AG09319 (cell line): ENCODE measurements at regions not wholly inside any gene's neighbourhood (a gene's known extent, or its start where the extent isn't known, plus 50 kb on each side); places are given as distances from the start of the nearest gene placed in this dataset.

Source experiments
- DNase-seq: peaks from one replicate; pipeline ENCODE4 v3.0.0-alpha.2; 2010; ENCODE audit warnings: low read depth; ENCODE audit errors: extremely low read depth
- TF ChIP-seq, protein P1 (sequence below): IDR thresholded peaks from 2 replicates; pipeline ENCODE4 v1.5.1; 2011; ENCODE audit warnings: low read depth, mild to moderate bottlenecking, inconsistent platforms, low read length, moderate library complexity

DNA sequence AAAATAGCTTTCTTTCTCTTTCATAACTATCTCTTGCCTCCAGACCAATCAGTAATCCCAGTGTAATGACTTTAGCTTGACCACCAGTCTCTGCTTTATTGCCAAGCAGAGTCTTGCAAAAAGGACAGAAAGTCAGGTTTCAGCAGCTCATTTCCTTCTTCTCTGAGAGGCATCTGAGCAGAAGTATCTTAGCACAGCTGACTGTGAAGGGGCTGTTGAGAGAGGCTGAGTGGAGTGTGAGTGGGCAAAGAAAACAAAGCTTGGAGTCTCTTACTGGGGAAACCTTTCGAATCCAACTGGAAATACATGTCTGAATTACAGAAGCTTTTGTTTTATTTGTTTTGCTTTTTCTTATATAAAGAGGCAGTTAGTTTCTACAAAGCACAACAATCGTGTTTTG lies 170.3 kb upstream of the IGFBP7 start:
- no peak for DNase-seq
- TF ChIP-seq, protein P1, sequence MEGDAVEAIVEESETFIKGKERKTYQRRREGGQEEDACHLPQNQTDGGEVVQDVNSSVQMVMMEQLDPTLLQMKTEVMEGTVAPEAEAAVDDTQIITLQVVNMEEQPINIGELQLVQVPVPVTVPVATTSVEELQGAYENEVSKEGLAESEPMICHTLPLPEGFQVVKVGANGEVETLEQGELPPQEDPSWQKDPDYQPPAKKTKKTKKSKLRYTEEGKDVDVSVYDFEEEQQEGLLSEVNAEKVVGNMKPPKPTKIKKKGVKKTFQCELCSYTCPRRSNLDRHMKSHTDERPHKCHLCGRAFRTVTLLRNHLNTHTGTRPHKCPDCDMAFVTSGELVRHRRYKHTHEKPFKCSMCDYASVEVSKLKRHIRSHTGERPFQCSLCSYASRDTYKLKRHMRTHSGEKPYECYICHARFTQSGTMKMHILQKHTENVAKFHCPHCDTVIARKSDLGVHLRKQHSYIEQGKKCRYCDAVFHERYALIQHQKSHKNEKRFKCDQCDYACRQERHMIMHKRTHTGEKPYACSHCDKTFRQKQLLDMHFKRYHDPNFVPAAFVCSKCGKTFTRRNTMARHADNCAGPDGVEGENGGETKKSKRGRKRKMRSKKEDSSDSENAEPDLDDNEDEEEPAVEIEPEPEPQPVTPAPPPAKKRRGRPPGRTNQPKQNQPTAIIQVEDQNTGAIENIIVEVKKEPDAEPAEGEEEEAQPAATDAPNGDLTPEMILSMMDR = no peak

DNA sequence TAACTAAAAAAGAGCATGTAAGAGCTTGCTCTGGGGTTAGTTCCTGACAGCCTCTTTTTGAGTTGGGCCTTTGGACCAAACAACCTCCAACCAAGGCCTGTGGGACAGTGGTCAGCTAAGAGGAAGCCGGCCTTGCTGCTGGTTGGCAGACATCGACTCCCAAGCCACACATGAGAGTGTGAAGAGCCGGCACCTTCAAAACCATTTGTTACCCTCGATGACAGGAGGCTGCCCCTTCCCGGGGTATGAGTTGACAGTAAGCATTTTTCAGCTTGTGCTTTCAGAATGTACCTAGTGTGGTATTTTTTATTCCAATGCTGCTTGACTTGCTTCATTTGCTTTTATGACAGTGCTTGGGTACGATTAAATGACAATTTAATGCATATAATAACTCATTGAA lies 168.6 kb upstream of the IGFBP7 start:
- DNase-seq = no peak
- TF ChIP-seq, protein P1 = no peak

DNA sequence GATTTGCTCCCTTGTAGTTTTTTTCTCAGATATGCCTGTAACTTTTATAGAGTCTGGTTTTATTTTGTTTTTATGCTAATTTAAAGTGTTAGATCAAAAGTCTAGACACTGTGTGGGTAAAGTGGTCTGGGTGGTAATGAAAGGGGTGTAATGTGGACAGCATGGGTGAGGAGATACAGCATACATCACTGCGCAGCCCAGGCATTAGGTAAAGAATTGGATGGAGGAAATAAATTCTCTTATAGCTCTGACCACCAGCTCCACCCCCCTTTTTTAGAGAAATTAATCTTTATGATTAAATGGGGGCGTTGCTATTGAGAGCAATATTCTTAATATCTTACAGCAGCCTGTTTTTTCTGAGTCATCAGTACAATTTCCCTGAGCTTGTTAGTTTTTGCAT lies 163.9 kb upstream of the IGFBP7 start:
- TF ChIP-seq, protein P1 = no peak
- DNase-seq = no peak

DNA sequence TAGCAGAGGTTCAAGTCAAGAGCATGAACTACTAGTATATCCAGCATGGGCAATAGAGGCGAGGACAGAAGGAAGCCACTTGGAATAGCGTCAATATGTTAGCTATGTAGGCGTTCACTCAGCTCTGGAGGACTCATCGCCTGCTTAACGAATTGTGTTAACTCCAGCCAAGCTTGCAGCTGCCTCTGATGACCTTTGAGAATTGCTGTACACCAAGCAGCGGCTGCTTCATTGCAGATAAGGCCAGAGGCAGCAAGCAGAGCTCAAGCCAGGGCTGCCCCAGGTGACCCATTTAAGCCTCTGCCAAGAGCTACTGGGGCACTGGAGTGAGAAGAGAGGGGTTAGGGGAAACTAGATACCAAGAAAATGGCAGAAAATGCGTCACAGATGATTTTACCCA lies 160.2 kb upstream of the IGFBP7 start:
- no peak for DNase-seq
- TF ChIP-seq, protein P1 = no peak

DNA sequence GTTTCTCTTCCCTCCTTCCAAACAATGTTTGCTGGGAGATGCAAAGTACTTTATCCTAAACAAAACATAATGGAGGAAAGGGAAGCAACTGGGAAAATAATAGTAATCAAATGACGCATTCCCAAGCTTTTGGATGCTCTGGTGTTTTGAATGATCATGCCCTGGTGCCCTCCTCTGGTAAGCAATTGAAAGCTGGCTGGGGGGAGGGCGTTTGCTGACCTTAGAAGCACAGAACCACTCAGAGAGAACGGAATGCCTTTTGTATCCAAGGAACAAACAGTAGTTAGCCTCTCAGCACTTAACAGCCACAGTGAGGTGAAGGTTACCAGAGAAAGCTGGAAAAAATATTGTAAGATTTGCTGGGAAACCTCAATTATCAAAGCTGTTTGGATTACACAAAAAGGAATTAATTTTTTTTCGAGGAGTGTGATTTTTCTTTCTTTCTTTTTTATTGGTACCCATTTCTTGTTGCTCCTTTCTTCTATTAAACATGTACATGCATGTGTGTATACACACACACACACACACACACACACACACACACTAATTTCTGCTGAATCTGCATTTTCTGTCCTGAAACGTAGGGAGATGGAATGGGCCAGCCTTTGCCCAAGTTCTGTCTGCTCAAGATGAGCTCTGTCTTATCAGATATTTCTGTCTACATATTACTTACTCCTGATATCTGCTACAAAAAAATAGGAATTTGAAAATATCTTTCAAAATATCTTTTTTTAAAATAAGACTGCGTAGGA lies 155.8 kb upstream of the IGFBP7 start:
- TF ChIP-seq, protein P1 = no peak
- DNase-seq = no peak

DNA sequence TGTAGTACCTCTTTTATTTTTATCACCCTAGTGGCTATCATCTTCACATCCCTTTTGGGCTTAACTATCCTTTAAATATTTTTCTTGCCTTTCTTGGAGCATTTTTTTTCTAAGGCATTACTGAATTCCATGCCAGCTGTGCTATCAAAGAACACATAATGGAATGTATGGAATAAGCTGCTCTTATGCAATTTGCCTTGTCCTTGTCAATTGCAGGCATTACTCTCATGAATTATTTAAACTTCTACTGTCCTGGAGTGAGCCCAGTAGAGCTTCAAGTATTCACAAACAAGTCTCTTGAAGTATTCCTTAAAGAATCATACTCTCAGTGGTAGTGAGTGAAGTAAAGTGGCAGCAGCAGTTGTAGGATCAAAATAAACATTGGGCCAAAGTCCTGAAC lies 144.6 kb upstream of the IGFBP7 start:
- TF ChIP-seq, protein P1 = no peak
- no peak for DNase-seq

DNA sequence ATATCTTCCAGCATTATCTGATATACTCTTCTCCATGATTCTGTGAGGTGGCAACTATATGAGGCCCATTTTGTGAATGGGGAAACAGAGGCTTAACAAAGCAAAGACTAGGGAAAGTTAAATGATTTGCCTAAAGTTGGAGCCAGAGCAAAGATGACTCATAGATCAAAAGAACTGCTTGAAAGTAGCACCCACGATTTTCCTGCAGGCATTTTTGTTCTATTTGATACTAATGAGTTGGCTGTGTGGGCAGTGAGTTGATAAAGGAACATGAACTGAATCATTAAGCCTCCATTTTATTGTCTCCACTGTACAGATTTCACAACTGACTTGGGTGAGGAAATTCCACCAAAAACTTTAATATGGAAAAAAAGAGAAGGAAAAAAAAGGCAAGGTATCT lies 138.9 kb upstream of the IGFBP7 start:
- no peak for DNase-seq
- TF ChIP-seq, protein P1 = no peak
